Activated CD4-positive, CD25-positive, alpha-beta regulatory T cell treated with anti-CD3 and anti-CD28 coated beads, Interleukin-2, amount 50 U/mL, for 24 hours (primary cell): ENCODE measurements at regions not wholly inside any gene's neighbourhood (a gene's known extent, or its start where the extent isn't known, plus 50 kb on each side); places are given as distances from the start of the nearest gene placed in this dataset.

Experiments
- ATAC-seq, 2 donors: fragments of 150-1000 bp; cut with Tn5 transposase; one replicate each; pipeline ENCODE4 v1.10.0; 2021; ENCODE audit warnings: mild to moderate bottlenecking in 1 of 2, moderate library complexity in 1 of 2

DNA sequence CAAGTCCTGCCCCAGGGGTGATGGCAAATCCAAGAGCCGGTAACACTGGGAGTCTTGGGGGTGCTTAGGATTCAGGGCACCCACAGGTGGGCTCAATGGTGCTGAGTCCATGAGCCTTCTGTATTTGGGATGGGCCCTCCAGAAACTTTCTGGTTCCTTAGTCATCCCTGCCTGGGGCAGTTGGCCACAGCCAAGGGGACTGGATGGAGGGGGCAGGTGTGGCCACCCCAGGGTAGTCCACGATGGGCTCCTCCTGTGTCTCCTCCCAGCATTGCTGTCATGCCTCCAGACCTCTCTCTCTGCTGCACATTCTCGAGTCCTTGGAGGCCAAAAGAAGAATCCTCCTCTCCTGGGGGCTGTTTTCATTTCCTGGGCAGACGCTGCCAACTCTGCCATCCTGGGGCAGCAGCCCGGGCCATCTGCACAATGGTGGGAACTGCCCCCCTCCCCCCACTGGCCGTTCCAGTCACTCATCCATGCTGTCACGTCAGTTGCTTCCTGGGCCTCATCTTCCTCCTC, 158.0 kb upstream of the TWIST2 start:
- no peak for ATAC-seq

DNA sequence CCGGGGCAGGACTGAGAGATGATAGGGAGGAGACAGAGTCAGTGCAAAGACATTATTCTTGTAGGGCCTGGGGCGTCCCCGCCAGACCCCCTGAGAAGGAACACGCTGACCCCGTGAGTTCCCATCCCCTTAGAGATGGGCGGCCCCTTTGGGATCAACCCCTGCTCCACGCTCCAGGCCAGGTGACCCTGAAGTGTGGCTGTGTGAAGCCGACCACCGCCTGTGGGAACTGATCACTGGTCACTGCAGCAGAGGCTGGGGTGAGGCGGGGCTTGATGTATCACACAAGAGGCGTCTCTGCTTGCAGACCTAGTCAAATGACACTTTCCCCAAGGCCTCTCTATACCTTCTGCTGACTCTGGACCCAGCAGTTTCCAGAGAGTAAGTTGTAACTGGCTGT, 157.4 kb upstream of the TWIST2 start:
- no peak for ATAC-seq

DNA sequence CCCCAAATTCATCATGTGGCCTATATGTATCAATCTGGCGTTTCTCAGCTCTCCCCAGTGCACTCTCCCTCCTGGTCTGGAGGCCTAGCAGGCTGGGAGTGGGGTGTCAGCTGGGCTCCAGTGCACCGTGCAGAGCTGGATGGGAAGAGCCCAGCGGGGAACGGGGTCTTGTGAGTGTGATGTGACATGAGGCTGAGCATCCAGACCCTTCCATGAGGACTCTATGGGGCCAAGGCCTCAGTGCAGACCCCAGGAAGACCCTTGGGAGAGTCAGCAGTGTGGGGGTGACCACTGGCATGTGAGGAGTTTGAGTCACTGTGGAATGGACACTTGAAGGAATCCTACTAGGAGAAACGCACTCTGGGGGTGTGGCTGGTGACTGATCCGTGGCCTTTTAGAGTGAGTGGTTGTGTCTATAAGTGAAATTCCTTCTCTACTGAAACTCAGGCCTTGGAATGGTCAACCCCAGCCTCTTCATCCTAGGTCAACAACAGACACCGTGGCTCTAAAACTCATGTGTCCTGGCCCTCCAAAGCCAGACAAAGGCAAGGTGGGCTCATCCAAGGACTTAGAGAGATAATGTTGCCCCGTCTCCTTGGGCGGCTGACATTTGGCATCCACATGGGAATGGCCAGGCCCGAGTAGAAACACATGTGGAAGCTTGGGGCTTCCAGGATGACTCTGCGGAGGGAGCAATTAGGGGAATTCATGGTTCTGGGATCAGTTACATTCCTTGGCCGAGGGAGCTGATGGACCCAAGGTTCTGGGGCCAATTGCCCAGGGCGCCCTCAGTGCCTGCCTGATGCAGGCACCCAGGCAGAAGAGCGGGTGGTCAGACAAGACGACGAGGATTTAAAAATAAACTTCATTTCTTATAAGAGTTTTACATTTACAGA, 156.0 kb upstream of the TWIST2 start:
- ATAC-seq, result no peak

DNA sequence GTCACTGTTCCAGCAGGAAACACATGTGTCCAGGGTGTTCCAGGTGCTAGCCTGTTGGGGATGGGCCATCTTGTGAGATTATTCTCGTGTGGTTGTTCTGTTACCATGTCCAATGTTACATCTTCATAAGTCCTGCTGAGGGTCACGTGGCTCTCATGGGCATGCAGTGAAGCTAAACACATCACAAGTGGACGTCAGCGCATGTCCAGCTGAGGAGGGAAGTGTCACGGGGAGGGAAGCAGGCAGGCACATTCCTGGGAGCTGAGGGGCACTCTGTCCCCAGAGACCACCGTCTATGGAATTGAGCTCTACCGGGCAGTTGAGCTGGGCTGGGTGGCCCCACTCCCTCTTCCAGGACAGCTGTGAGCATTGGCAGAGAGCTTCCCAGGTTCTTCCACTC, 155.3 kb upstream of the TWIST2 start:
- ATAC-seq, result no peak

DNA sequence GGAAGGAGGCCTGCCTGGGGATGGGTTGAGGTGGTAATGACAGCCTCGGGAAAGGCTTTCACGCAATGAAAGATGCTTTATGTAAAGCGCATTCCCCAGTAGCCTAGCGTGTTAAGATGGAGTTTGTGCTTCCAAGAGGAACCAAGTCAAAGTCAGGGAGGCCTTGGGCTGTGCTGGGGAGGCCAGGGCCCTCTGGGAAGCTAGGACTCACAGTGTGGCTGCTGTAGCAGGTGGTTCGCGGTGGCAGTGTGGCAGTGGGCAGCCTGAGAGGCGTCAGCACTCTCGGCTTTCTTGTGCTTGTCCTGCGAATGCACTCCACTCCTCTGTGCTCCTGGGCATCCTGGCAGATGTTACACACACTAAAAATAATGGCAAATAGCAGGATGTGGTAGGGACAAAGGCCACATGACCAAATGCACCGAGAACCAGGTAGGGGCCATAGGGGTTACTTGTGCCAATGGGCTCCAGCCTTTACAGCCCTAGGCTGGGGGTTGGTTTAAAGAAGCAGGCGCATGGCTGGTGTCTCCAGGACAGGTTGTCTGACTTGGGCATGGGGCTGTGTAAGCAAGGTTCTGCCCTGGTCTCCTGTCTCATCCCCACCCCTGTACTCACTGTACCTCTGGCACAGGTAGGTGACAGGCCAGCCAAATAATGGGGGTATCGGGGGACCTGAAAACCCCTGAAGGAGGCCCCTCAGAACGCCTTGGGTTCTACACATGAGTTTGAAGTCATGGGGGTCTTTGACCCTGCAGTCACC, 154.4 kb upstream of the TWIST2 start:
- ATAC-seq, result no peak

DNA sequence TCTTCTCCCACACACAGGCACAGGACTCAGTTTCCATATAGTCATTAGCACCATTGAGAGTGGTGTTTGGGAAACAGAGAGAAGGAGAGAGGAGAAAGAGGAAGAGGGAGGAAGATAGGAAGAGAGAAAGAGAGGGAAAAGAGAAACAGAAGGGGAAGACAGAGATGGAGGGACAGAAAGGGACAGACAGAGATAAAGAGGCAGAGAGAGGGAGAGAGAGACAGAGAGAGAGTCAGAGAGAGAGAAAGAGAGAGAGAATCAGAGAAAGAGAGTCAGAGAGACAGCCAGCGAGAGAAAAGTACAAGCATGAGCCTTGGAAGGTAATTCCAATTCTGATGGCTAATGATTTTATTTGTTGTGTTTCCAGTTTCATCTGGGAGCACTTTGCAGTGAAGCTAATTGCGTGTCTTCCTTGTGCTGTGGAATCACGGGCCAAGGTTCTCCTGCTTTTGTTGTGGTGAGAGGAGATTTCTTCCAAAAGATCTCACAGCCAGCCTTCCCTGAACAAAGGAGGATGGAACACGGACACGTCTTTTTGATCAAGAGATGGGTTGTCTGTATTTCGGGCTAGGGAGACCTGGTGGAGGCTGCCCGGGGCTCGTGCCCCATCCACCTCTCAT, 153.6 kb upstream of the TWIST2 start:
- no peak for ATAC-seq

DNA sequence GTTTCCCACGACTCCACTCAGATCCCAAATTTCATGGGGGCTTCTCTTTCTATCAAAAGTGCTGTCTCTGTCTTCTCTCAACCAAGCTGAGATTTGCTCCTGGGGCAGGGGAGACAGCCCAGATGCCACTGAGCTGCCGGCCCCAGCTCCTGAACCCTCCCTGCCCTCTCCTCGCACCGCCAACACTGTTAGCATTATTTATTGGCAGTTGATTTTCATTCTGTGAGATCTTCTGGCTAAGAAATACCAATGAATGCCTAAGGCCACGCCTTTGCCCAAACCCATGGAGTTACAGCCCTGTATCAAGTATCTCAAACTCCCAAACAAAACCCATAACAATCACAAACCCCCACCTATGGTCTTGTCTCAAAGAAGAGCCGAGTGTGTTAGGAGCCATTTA, 153.0 kb upstream of the TWIST2 start:
- ATAC-seq, result no peak

DNA sequence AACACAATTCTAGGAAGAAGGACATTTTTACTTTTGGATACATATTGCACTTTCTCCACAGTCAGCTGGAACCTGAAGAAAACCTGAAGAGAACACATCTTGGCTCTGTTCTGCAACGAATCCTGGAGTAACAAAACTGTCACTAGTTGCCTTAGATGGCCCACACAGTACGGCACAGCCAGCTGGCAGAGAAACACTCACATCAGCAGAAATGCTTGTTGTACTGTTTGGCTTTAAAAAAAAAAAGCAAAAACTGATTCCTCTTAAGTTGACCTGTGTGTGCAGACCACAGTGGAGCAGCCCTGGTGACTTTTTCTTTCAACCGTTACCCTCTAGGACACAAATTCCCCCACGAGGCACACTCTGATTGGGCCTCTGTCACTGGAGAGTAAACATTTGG, 152.3 kb upstream of the TWIST2 start:
- ATAC-seq, result no peak

DNA sequence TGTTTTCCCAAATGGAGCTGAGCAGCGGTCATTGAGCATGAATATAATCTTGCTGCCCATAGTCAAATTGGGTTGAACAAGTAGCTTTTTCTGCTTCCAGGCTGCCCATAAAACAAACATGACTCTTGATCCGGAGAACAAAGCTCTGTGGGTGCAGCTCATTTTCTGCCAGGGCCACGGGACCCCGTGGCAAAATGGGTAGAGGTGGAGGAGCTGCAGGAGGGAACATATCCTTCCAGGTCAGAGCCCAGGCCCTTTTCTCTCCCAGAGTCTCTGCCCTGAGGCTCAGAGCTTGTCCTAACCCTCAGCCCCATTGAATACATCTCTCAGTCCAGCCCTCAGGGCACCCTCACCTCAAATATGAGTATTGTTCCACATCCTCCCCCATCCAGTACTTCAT, 151.6 kb upstream of the TWIST2 start:
- ATAC-seq, result no peak

DNA sequence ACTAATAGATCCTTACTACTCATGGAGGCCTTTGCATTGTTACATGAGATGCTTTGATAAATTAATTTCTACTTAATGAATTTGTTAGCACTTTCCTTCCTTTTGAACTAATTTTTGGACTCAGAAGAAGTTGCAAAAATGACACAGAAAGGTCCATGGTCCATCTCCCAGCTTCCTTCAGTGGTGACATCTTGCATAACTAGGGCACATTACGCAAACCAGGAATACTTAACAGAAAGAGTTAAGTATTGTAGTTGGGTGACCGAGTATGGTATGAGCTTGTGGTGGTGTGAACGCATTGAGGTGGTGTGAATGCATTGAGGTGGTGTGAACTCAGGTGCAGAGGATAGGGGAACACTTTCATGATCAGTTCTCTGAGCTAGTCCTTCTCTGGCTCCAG, 151.1 kb upstream of the TWIST2 start:
- ATAC-seq, result no peak

DNA sequence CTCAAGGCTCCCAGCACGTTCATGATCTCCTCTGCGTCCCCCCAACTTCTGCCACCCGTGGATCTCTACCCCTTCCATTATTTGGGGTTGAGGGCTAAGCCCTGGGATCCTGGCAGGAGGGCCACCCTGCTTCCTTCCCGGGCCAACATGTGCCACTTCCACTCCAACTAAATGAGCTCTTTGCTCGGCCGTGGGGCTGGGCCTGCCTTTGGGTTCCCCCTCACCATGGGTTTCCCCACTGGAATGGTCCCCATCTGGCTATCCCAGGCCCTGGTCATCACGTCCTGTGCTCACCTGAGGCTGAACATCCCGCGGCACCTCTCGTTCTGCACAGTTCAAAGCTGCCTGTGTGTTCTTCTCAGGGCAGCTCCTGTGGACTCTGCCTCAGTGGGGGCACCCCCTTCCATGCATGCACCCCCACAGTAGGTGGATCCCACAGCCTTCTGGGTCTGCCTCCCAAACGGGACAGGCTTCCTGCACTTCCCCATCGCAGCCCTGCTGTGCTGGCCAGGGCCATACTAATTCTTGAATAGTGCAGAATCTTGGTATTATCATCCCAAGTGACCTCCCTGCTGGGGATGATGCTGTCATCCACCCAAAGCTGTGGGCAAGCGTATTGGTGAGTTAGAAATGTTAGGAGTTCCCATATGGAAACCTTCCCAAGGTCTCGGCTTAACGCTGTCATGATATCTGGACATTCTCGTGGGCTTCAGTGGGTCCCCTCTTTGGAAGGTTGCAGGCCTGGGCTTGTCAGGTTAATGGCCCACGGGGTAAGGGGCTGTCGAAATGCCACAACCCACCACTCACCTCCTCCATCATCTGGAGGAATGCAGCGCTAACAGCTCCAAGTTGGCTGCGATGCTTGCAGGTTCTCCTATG, 150.5 kb upstream of the TWIST2 start:
- no peak for ATAC-seq

DNA sequence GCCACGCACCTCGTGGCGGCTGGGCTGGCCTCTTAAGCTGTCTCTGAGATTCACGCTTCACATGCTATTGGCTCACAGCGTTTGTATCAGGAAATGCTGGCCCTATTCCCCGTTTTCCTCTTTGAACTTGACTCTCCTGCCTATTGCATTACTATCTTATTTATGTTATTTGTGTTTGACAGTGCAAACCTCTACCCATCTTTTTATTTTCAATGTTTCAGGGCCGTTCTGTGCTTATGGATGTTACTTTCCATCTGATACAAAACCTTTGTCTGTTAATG, 149.9 kb upstream of the TWIST2 start:
- ATAC-seq, result no peak

DNA sequence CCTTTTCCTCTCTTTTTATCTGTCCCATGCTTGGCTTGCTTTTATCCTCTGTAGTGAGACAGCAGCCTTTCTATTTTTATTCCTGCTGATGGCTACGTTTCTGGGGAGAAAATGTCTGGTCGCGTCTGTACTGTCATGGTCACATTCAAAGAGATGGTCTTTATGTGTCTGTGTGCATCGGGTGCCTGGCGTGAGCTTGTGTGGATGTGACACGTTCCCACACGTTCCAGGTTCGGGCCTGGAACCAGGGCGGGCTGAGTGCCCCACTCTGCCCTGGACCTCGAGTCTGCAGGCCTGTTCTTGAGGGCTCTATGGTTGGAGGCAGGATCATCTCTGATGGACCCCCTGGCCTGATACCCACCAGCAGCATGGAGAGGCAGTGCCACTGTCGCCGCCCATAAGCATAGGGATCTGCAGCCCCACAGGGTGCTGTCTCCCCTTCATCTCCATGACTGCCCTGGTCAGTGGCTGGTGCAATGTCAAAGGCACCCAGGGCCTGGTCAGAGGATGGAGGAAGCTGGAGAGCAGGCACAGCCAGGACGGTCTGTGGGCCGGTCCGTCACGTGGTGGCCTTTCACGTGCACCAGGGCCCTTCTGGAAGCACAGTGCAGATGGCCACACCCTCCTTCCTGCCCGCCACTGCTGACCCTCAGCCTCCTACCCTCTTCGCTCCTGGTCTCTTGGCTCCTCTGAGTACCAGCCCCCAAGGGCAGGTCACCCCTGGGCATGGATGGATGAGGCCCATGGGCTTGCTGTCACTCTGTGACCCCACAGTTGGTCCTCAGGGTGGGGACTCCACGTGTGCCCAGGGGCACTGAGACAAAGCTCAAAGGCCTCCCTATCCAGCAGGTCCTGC, 149.2 kb upstream of the TWIST2 start:
- no peak for ATAC-seq

DNA sequence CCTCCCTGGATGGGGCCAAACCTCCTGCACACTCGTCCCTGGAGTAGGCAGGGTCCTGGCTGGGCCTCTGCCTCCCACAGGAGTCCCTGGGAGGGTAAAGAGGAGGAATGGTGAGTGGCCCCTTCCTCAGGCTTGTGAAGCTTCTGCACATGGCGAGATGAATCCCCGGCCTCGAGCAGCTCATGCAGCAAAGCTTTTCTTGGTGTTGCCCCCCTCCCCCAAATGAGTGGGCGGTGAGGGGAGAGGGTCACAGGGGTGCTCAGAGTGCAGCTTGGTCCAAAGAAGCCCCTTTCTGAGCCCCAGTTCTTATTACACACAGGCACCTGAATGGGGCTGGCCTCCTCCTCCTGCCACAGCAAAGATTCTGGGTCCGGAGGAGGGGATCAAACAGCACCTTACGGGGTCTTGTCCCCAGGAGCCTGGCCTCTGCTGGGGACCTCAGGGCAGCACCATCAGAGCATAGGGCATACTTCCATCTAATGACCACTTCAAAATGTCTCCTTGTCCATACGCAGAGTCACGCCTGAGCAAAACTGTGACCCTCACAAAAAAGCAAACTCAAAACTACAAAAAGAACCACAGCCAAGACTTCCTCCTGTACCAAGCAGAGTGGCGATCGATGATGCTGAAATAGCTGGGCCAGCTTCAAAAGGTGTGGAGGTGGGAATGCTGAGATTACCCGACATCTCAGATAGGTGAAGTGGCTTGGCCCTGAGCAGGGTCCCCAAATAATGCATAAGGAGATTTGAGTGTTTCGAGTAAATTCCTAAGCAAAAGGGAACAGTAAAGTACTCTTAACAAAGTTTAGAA, 148.4 kb upstream of the TWIST2 start:
- ATAC-seq, result no peak

DNA sequence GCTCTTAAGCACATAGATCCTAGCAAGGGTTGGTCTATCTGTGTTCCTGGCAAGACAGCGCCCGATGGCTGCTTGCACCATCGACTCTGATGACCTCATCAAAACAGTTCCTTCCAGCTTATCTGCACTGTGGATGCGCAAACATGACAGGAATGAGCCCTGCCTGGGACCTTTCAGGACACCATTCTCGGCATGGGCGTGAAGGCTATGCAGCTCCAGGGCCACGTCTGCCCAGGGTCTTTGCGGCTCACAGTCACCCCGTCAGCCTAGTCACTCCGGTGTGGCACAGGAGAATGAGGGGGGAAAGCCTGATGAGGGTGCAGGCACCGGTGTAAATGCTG, 147.8 kb upstream of the TWIST2 start:
- ATAC-seq, result no peak

DNA sequence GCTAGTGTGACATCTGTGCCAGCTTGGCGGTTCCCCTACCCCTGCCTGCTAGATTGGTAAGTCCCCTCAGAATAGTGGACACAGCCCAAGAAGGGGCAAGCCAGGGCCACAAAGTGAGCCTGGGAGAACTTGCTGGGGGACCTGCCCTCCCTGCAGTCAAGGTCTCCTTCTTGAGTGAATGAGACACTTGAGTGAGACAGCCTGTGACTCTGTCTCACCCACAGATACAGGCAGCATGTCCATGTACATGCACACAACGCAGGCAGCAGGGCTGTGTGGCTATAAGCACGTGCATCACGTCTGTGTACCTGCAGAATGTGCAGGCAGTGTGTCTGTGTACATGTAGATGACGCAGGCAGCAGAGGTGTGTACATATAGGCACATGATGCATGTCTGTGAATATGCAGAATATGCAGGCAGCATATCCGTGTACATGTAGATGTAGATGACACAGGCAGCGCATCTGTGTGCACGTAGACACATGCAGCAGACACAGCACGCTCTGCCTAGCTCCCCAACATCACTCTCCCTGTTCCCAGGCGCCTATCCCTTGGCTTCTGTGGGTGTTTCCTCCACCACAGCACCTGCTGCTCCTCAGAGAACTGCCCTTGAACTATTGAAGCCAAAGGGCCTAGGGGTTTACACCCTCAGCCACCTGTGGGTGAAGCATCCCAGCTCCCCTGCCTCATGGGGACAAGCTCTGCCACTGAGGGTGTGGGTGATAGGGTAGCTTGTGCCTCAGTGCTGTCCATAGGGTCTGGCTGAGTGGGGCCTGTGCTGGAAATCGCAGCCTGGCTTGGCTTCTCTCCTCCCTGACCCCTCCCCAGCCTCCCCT, 147.2 kb upstream of the TWIST2 start:
- no peak for ATAC-seq

DNA sequence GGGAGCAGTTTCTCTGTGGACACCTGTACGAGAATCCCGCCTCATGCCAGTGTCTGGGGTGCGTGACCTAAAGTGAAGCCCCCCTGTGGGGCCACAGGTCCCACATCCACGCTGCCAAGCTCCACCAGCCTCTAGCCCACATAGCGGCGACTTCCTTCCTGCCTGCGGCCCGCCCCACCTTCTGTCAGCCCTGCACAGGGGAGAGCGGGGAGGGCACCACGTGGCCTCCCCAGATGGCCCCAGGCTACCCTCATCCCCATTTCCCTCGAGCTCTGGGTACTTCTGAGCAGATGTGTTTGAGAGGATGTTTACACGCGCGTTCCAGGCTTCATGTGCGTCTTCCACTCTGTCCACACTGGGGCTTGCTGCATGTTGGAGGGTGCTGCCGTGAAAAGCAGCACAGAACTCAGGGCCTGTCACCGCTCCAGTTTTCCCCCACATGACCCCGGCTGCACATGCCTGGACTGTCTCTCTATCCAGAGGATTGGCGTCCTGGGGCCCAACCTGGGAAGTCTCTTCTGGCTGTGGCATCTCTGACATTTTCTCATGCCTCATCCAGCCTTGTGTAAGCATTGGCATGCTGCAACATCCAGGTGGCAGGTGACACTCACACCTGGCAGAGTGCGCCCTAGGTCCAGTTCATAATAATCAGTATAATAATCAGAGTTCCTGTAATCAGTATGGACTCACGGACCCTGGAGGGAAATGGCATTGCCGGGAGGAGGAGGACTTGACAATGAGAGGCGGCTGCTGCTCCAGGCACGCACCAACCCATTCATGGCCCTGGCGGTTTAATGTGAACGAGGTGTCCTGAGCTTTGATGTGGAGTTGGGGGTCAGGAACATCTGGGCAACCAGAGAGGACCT, 146.3 kb upstream of the TWIST2 start:
- no peak for ATAC-seq

DNA sequence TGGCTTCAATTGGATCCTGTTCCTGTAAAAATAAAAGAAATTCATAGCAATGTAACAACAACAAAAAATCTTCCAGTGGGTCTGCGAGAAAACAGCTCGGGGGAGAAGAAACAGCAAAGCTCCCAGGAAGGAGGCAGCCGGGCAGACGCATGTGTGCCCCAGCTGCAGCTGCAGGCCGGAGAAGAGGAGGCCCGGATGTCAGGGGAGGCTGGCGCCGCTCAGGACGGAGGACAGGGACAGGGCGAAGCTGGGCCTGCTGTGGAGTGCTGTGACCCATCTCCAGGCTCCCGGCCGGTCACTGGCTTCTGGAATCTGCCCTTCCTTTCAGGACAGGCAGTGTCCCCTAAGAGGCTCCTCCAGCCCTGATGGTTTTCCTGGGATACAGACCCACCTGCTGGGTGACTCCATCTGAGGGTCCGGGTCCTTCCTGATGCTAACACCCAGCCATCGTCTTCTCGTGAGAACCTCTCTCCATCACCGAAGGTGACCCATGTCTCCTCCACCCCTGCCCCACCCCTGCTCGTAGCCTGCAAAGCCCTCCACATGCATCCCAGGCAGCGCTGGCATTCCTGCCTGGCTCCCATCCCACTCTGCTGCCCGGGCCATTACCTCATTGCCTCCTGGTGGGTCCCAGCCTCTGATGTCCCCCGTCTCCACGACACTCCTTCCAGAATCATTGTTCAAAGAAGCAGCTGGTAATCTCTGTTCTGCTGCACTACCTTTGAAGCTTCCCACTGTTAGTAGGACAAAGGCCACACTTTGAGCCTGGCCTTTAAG, 145.4 kb upstream of the TWIST2 start:
- ATAC-seq, result no peak
